Trophoblast cell (in vitro differentiated cells and primary cell): ENCODE measurements at regions not wholly inside any gene's neighbourhood (a gene's known extent, or its start where the extent isn't known, plus 50 kb on each side); places are given as distances from the start of the nearest gene placed in this dataset.

Experiments
- DNase-seq, 2 donors: peaks; one replicate each; pipeline ENCODE4 v3.0.0-alpha.2; 2016
- H2AFZ ChIP-seq: 2 replicates; pipeline ENCODE4 v1.6.1; 2013; ENCODE audit warnings: low read length, moderate library complexity, mild to moderate bottlenecking; ENCODE audit not compliant: insufficient read depth, poor library complexity
- H2AK5ac ChIP-seq: 2 replicates; pipeline ENCODE4 v1.6.1; 2013; ENCODE audit warnings: mild to moderate bottlenecking, low read length
- H2BK120ac ChIP-seq: 2 replicates; pipeline ENCODE4 v1.6.1; 2013; ENCODE audit warnings: low read length, mild to moderate bottlenecking, moderate library complexity; ENCODE audit not compliant: insufficient read depth, poor library complexity
- H2BK12ac ChIP-seq: 2 replicates; pipeline ENCODE4 v1.6.1; 2013; ENCODE audit warnings: mild to moderate bottlenecking, low read length, moderate library complexity
- H2BK5ac ChIP-seq: 2 replicates; pipeline ENCODE4 v1.6.1; 2013; ENCODE audit warnings: low read length, low read depth, moderate library complexity, mild to moderate bottlenecking; ENCODE audit not compliant: poor library complexity
- H3K14ac ChIP-seq: 2 replicates; pipeline ENCODE4 v1.6.1; 2013; ENCODE audit warnings: mild to moderate bottlenecking, low read length
- H3K18ac ChIP-seq: 2 replicates; pipeline ENCODE4 v1.6.1; 2013; ENCODE audit warnings: mild to moderate bottlenecking, low read length
- H3K23ac ChIP-seq: 2 replicates; pipeline ENCODE4 v1.6.1; 2013; ENCODE audit warnings: low read length
- H3K27ac ChIP-seq: 2 replicates; pipeline ENCODE4 v1.5.1; 2013; ENCODE audit warnings: low read depth, mild to moderate bottlenecking, inconsistent platforms, low read length, moderate library complexity
- H3K27me3 ChIP-seq: 2 replicates; pipeline ENCODE4 v1.6.1; 2013; ENCODE audit warnings: inconsistent platforms, mild to moderate bottlenecking, low read length, moderate library complexity; ENCODE audit not compliant: insufficient read depth
- H3K36me3 ChIP-seq, 2 experiments: 1 replicate in 1 of 2; 2 replicates in 1 of 2; pipeline ENCODE4 v1.6.1; 2013; ENCODE audit warnings: low read length in 2 of 2, mild to moderate bottlenecking in 2 of 2, moderate library complexity in 1 of 2; ENCODE audit not compliant: insufficient read depth in 2 of 2, control insufficient read depth in 1 of 2
- H3K4ac ChIP-seq: 2 replicates; pipeline ENCODE4 v1.6.1; 2013; ENCODE audit warnings: low read depth, mild to moderate bottlenecking, low read length, moderate library complexity
- H3K4me1 ChIP-seq, 2 experiments: 1 replicate in 1 of 2; 2 replicates in 1 of 2; pipeline ENCODE4 v1.6.1; 2013; ENCODE audit warnings: low read length in 2 of 2, mild to moderate bottlenecking in 2 of 2, moderate library complexity in 1 of 2; ENCODE audit not compliant: insufficient read depth in 2 of 2, control insufficient read depth in 1 of 2
- H3K4me2 ChIP-seq: 2 replicates; pipeline ENCODE4 v1.6.1; 2013; ENCODE audit warnings: inconsistent platforms, mild to moderate bottlenecking, low read length, moderate library complexity
- H3K4me3 ChIP-seq: 2 replicates; pipeline ENCODE4 v1.5.1; 2013; ENCODE audit warnings: mild to moderate bottlenecking, low read depth, low read length, inconsistent platforms
- H3K79me1 ChIP-seq: one replicate; pipeline ENCODE4 v1.6.1; 2013; ENCODE audit warnings: low read length
- H3K79me2 ChIP-seq: 2 replicates; pipeline ENCODE4 v1.6.1; 2013; ENCODE audit warnings: low read length, mild to moderate bottlenecking; ENCODE audit not compliant: control insufficient read depth, insufficient read depth, poor library complexity
- H3K9ac ChIP-seq: 2 replicates; pipeline ENCODE4 v1.6.1; 2013; ENCODE audit warnings: mild to moderate bottlenecking, low read length
- H3K9me3 ChIP-seq: 2 replicates; pipeline ENCODE4 v1.6.1; 2013; ENCODE audit warnings: low read depth, mild to moderate bottlenecking, control low read depth, inconsistent platforms, low read length; ENCODE audit not compliant: insufficient read depth
- H4K12ac ChIP-seq: 2 replicates; pipeline ENCODE4 v1.6.1; 2013; ENCODE audit warnings: low read depth, mild to moderate bottlenecking, low read length, moderate library complexity
- H4K8ac ChIP-seq: 2 replicates; pipeline ENCODE4 v1.6.1; 2013; ENCODE audit warnings: low read depth, mild to moderate bottlenecking, low read length, moderate library complexity
- H4K91ac ChIP-seq: one replicate; pipeline ENCODE4 v1.6.1; 2013; ENCODE audit warnings: low read depth, mild to moderate bottlenecking, low read length, moderate library complexity
- WGBS: extraction: QIAGEN DNeasy Blood & Tissue Kit; methylation state at CpG from one replicate; pipeline ENCODE4 v1.1.7; 2013; ENCODE audit warnings: missing lambda C conversion rate; ENCODE audit not compliant: insufficient read length, insufficient coverage; ENCODE audit errors: extremely low coverage; 5-methylcytosine and 5-hydroxymethylcytosine counted together

- no peaks in the 10 kb centered on the region for H3K79me1 ChIP-seq
- peaks cover 6% of the 10 kb centered on the region in 2 experiments for H3K4me1 ChIP-seq
- H3K4me3 ChIP-seq = no peak overlapping the region
- no peak overlapping the region for H3K4ac ChIP-seq
- H3K23ac ChIP-seq = no peak overlapping the region
- no peak overlapping the region for H2BK5ac ChIP-seq
- no peak overlapping the region for H3K27ac ChIP-seq
- DNase-seq = no peak
- H3K14ac ChIP-seq = no peak overlapping the region
- no peaks in the 10 kb centered on the region for H3K79me2 ChIP-seq
- H2BK12ac ChIP-seq = no peak overlapping the region
- H4K8ac ChIP-seq = no peak overlapping the region
- H2AK5ac ChIP-seq = no peak overlapping the region
- H3K4me2 ChIP-seq = no peak overlapping the region
- peak overlapping the region; percentile 7 for H4K91ac ChIP-seq
- no peaks in the 10 kb centered on the region for H3K36me3 ChIP-seq
- peak overlapping the region; percentile 14 for H2BK120ac ChIP-seq
- no peak overlapping the region for H3K18ac ChIP-seq
- no peak overlapping the region for H3K9ac ChIP-seq
- H4K12ac ChIP-seq = no peak overlapping the region
- H3K9me3 ChIP-seq = peaks cover 3% of the 10 kb centered on the region
- H3K27me3 ChIP-seq = no peaks in the 10 kb centered on the region
- no peak overlapping the region for H2AFZ ChIP-seq
- no CpG with 5 or more reads among the region's 17 CpGs for WGBS
Observed at GRCh38 chr22:27192135-27192829, 534.9 kb downstream of the MIAT start.

DNA sequence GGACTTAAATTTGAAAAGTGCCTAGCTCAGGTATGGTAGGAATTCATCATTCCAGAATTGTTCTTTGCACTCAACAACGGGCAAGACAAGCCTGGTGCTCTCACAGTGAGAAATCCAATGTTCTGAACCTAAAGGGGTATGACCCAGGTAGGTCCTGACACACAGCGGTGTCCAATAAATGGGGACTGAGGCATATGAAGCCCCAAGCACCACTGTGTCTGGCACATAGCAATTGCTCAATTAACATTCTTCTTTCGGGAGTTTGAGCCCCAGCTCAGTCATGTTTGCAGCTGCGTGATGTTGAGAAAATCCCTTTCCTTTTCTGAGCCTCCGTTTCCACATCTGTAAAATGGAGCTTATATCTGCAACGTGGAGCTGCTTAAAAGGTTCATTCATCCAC lies 535.8 kb downstream of the MIAT start:
- no peak overlapping the region for H3K23ac ChIP-seq
- no peak overlapping the region for H3K4me3 ChIP-seq
- H4K8ac ChIP-seq = no peak overlapping the region
- DNase-seq = no peak
- H3K27ac ChIP-seq = no peak overlapping the region
- H3K14ac ChIP-seq = no peak overlapping the region
- no peak overlapping the region for H3K4me2 ChIP-seq
- H3K4me1 ChIP-seq = peaks cover 6% of the 10 kb centered on the region in 2 experiments
- H3K4ac ChIP-seq = no peak overlapping the region
- H2AK5ac ChIP-seq = no peak overlapping the region
- no CpG with 5 or more reads among the region's 6 CpGs for WGBS
- no peak overlapping the region for H4K12ac ChIP-seq
- H2BK5ac ChIP-seq = no peak overlapping the region
- H3K18ac ChIP-seq = no peak overlapping the region
- no peaks in the 10 kb centered on the region for H3K27me3 ChIP-seq
- no peak overlapping the region for H2BK12ac ChIP-seq
- H3K79me1 ChIP-seq = no peaks in the 10 kb centered on the region
- H3K9ac ChIP-seq = no peak overlapping the region
- no peaks in the 10 kb centered on the region for H3K36me3 ChIP-seq
- H4K91ac ChIP-seq = no peak overlapping the region
- peaks cover 3% of the 10 kb centered on the region for H3K9me3 ChIP-seq
- no peak overlapping the region for H2AFZ ChIP-seq
- no peaks in the 10 kb centered on the region for H3K79me2 ChIP-seq
- no peak overlapping the region for H2BK120ac ChIP-seq

DNA sequence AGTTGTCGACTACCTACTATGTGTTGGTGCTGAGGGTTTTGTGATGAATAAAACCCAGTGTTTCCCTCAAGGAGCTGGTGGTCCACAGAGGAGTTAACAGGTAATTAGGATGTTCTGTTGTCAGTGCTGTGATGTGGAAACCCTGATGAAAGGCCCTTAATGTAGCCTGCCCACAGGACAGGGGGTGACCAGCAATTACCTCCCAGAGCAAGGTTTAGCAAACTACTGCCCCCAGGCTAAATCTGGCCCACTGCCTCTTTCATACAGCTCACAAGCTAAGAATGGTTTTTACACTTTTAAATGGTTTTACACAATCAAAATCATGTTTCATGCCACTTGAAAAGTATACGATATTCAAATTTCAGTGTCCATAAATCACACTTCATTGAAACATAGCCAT lies 536.2 kb downstream of the MIAT start:
- no peaks in the 10 kb centered on the region for H3K36me3 ChIP-seq
- H4K91ac ChIP-seq = no peak overlapping the region
- peaks cover 6 to 7% of the 10 kb centered on the region in 2 experiments for H3K4me1 ChIP-seq
- no peak overlapping the region for H4K12ac ChIP-seq
- H3K79me2 ChIP-seq = no peaks in the 10 kb centered on the region
- no peaks in the 10 kb centered on the region for H3K79me1 ChIP-seq
- no peak overlapping the region for H3K14ac ChIP-seq
- no peak overlapping the region for H4K8ac ChIP-seq
- H2BK120ac ChIP-seq = no peak overlapping the region
- no peak overlapping the region for H2BK12ac ChIP-seq
- DNase-seq = no peak
- no peak overlapping the region for H3K27ac ChIP-seq
- H2BK5ac ChIP-seq = no peak overlapping the region
- no peaks in the 10 kb centered on the region for H3K27me3 ChIP-seq
- no peak overlapping the region for H3K4me3 ChIP-seq
- H2AFZ ChIP-seq = no peak overlapping the region
- no peak overlapping the region for H3K9ac ChIP-seq
- no peak overlapping the region for H2AK5ac ChIP-seq
- H3K23ac ChIP-seq = no peak overlapping the region
- no peak overlapping the region for H3K18ac ChIP-seq
- no CpG with 5 or more reads among the region's 2 CpGs for WGBS
- H3K4ac ChIP-seq = no peak overlapping the region
- peaks cover under 1% of the 10 kb centered on the region for H3K9me3 ChIP-seq
- no peak overlapping the region for H3K4me2 ChIP-seq

DNA sequence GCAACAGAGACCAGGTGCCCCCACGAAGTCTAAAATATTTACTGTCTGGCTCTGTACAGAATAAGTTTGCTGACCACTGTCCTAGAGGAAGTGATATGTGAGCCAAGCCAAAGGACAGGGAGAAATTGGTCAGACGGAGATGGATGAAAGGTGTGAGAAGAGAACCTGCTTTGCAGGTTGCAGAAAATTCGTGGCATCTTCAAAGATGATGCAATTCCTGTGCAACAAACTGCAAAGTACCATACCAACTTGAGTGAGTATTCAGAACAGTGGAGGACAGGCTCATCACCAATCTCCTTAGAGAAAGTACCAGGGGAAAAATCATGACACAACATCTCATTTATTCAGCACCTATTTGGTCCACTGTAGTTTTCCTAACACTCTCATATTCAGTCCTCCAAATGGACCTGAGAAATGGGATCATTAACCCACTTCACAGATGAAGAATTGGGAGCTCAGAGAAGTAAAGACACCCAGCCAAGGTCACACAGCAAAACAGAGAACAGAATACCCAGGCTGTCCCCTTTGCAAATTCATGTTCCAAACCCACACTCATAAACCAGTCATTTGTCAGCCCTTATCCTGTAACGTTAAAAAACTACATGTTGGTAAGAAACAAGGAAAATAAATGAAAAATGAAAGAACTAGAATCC lies 536.8 kb downstream of the MIAT start:
- Histone ChIP-seq H3K4ac (no peak overlapping the region), H3K4me2 (no peak overlapping the region)
- no CpG with 5 or more reads among the region's 4 CpGs for WGBS

More for the DNA sequence above, 536.8 kb downstream of the MIAT start:
- H3K27me3 ChIP-seq = no peaks in the 10 kb centered on the region
- H3K23ac ChIP-seq = no peak overlapping the region
- no peak overlapping the region for H3K9ac ChIP-seq
- H3K79me1 ChIP-seq = peaks cover under 1% of the 10 kb centered on the region
- H4K91ac ChIP-seq = peak overlapping the region; percentile 83
- H3K36me3 ChIP-seq = no peaks in the 10 kb centered on the region
- no peaks in the 10 kb centered on the region for H3K79me2 ChIP-seq
- no peak overlapping the region for H2BK12ac ChIP-seq
- H3K4me1 ChIP-seq = peaks cover 6 to 7% of the 10 kb centered on the region in 2 experiments
- H3K27ac ChIP-seq = no peak overlapping the region
- no peak overlapping the region for H4K8ac ChIP-seq
- H2BK5ac ChIP-seq = no peak overlapping the region
- H3K18ac ChIP-seq = no peak overlapping the region
- no peak overlapping the region for H3K14ac ChIP-seq
- no peak overlapping the region for H2BK120ac ChIP-seq
- no peaks in the 10 kb centered on the region for H3K9me3 ChIP-seq
- no peak overlapping the region for H2AK5ac ChIP-seq
- H4K12ac ChIP-seq = no peak overlapping the region
- peak; percentile 11 to 69 for DNase-seq
- H2AFZ ChIP-seq = no peak overlapping the region
- no peak overlapping the region for H3K4me3 ChIP-seq
